ENCODE measurements at regions not wholly inside any gene's neighbourhood (a gene's known extent, or its start where the extent isn't known, plus 50 kb on each side); places are given as distances from the start of the nearest gene placed in this dataset.

GRCh38 chr4:115668396-115668795 lies 555.0 kb upstream of the NDST4 start:
- H3K4me3 ChIP-seq (ENCODE audit: severe bottlenecking), result no peak overlapping the region
- H3K9me3 ChIP-seq (ENCODE audit: severe bottlenecking), result no peaks in the 10 kb centered on the region
- H3K4me1 ChIP-seq (ENCODE audit: insufficient read depth, poor library complexity, severe bottlenecking), result no peaks in the 10 kb centered on the region
- TF ChIP-seq CTCF (IDR thresholded peaks at IDR 0.05; ENCODE audit: poor library complexity, severe bottlenecking), result no peak
- H3K36me3 ChIP-seq (ENCODE audit: low read depth), result no peaks in the 10 kb centered on the region
- ATAC-seq (ENCODE audit: low read depth) (no peak), DNase-seq (ENCODE audit: low spot score) (no peak)
- H3K27me3 ChIP-seq (ENCODE audit: insufficient read depth, poor library complexity, severe bottlenecking), result peaks cover 4% of the 10 kb centered on the region
- H3K27ac ChIP-seq (ENCODE audit: poor library complexity, severe bottlenecking), result no peak overlapping the region

- Histone ChIP-seq H3K9me3 (ENCODE audit: severe bottlenecking) (no peaks in the 10 kb centered on the region), H3K36me3 (ENCODE audit: low read depth) (no peaks in the 10 kb centered on the region), H3K4me3 (ENCODE audit: severe bottlenecking) (no peak overlapping the region), H3K27ac (ENCODE audit: poor library complexity, severe bottlenecking) (no peak overlapping the region), H3K4me1 (ENCODE audit: insufficient read depth, poor library complexity, severe bottlenecking) (no peaks in the 10 kb centered on the region), H3K27me3 (ENCODE audit: insufficient read depth, poor library complexity, severe bottlenecking) (no peaks in the 10 kb centered on the region)
- TF ChIP-seq CTCF (IDR thresholded peaks at IDR 0.05; ENCODE audit: poor library complexity, severe bottlenecking), result no peak
- DNase-seq (ENCODE audit: low spot score), result no peak
- no peak for ATAC-seq (ENCODE audit: low read depth)
Observed at GRCh38 chr4:115664285-115664684, 550.9 kb upstream of the NDST4 start.

GRCh38 chr4:115660465-115660864 lies 547.0 kb upstream of the NDST4 start:
- TF ChIP-seq CTCF (IDR thresholded peaks at IDR 0.05; ENCODE audit: poor library complexity, severe bottlenecking), result no peak
- Histone ChIP-seq H3K4me3 (ENCODE audit: severe bottlenecking) (no peak overlapping the region), H3K9me3 (ENCODE audit: severe bottlenecking) (no peaks in the 10 kb centered on the region), H3K36me3 (ENCODE audit: low read depth) (no peaks in the 10 kb centered on the region), H3K27ac (ENCODE audit: poor library complexity, severe bottlenecking) (no peak overlapping the region), H3K27me3 (ENCODE audit: insufficient read depth, poor library complexity, severe bottlenecking) (no peaks in the 10 kb centered on the region), H3K4me1 (ENCODE audit: insufficient read depth, poor library complexity, severe bottlenecking) (no peaks in the 10 kb centered on the region)
- DNase-seq (ENCODE audit: low spot score) (no peak), ATAC-seq (ENCODE audit: low read depth) (no peak)

- DNase-seq (ENCODE audit: low spot score), result no peak
- no peaks in the 10 kb centered on the region for H3K9me3 ChIP-seq (ENCODE audit: severe bottlenecking)
- H3K27me3 ChIP-seq (ENCODE audit: insufficient read depth, poor library complexity, severe bottlenecking), result no peaks in the 10 kb centered on the region
- no peak for ATAC-seq (ENCODE audit: low read depth)
- H3K4me3 ChIP-seq (ENCODE audit: severe bottlenecking), result no peak overlapping the region
- H3K27ac ChIP-seq (ENCODE audit: poor library complexity, severe bottlenecking), result no peak overlapping the region
- H3K36me3 ChIP-seq (ENCODE audit: low read depth), result no peaks in the 10 kb centered on the region
- no peaks in the 10 kb centered on the region for H3K4me1 ChIP-seq (ENCODE audit: insufficient read depth, poor library complexity, severe bottlenecking)
- TF ChIP-seq CTCF (IDR thresholded peaks at IDR 0.05; ENCODE audit: poor library complexity, severe bottlenecking), result no peak
Observed at GRCh38 chr4:115657991-115658650, 544.7 kb upstream of the NDST4 start.

GRCh38 chr4:115655626-115656025 lies 542.2 kb upstream of the NDST4 start:
- Histone ChIP-seq H3K4me1 (ENCODE audit: insufficient read depth, poor library complexity, severe bottlenecking) (no peaks in the 10 kb centered on the region), H3K27me3 (ENCODE audit: insufficient read depth, poor library complexity, severe bottlenecking) (no peaks in the 10 kb centered on the region), H3K4me3 (ENCODE audit: severe bottlenecking) (no peak overlapping the region), H3K36me3 (ENCODE audit: low read depth) (no peaks in the 10 kb centered on the region), H3K27ac (ENCODE audit: poor library complexity, severe bottlenecking) (no peak overlapping the region), H3K9me3 (ENCODE audit: severe bottlenecking) (no peaks in the 10 kb centered on the region)
- TF ChIP-seq CTCF (IDR thresholded peaks at IDR 0.05; ENCODE audit: poor library complexity, severe bottlenecking), result no peak
- ATAC-seq (ENCODE audit: low read depth), result no peak
- DNase-seq (ENCODE audit: low spot score), result no peak
